ENCODE measurements at regions not wholly inside any gene's neighbourhood (a gene's known extent, or its start where the extent isn't known, plus 50 kb on each side); places are given as distances from the start of the nearest gene placed in this dataset.
"Not testable (repeated sequence)": the region's sequence is repeated elsewhere in the genome, so short reads cannot be mapped to it uniquely, and the experiment has no call there.

DNA sequence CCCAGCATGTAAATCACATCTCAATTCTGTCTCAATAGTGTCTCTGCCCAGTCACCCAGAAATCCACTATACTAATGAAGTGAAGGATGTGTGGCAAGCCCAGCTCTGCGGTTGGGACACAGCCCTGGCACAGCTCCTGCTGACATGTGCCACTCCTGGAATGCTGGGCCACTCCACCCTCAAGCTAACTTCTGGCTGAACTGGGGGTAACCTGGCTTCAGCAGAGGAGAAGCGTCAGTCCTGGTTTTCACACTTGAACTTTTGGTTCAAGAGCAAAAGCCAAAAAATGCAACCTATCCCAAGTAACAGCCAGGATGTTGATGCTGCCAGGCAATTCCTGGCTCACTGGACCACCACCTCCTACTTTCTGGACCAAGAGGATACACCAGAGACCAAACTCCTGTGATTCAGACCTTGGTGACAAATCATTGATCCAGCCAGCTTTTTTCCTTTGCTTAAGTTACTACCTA is 86.4 kb downstream of the ARRDC3 start:
- Histone ChIP-seq H3K36me3 (ENCODE audit: insufficient read depth, low read length) (no peaks in the 10 kb centered on the region), H3K4me1 (ENCODE audit: insufficient read depth, low read length, poor library complexity, severe bottlenecking) (no peaks in the 10 kb centered on the region), H3K4me3 (ENCODE audit: low read length, poor library complexity, severe bottlenecking) (no peak overlapping the region), H3K9me2 (replicated peaks; ENCODE audit: low read depth, low read length) (no peaks in the 10 kb centered on the region), H4K20me1 (ENCODE audit: insufficient read depth, low read length, poor library complexity, severe bottlenecking) (no peaks in the 10 kb centered on the region), H3K9ac (ENCODE audit: low read depth, low read length, poor library complexity, severe bottlenecking) (no peak overlapping the region), H3K9me3 (ENCODE audit: insufficient read depth, low read depth, low read length) (no peaks in the 10 kb centered on the region), H3F3A (ENCODE audit: low read depth) (no peaks in the 10 kb centered on the region), H2AFZ (ENCODE audit: low read length) (no peak overlapping the region), H3K27me3 (ENCODE audit: insufficient read depth, low read length, poor library complexity, severe bottlenecking) (no peaks in the 10 kb centered on the region), H3K4me2 (ENCODE audit: low read depth, low read length, poor library complexity, severe bottlenecking) (no peak overlapping the region), H3K79me2 (ENCODE audit: insufficient read depth, low read length) (no peaks in the 10 kb centered on the region)
- no peak for TF ChIP-seq EZH2phosphoT487 (IDR thresholded peaks at IDR 0.05; ENCODE audit: borderline replicate concordance)
- TF ChIP-seq, protein P1, sequence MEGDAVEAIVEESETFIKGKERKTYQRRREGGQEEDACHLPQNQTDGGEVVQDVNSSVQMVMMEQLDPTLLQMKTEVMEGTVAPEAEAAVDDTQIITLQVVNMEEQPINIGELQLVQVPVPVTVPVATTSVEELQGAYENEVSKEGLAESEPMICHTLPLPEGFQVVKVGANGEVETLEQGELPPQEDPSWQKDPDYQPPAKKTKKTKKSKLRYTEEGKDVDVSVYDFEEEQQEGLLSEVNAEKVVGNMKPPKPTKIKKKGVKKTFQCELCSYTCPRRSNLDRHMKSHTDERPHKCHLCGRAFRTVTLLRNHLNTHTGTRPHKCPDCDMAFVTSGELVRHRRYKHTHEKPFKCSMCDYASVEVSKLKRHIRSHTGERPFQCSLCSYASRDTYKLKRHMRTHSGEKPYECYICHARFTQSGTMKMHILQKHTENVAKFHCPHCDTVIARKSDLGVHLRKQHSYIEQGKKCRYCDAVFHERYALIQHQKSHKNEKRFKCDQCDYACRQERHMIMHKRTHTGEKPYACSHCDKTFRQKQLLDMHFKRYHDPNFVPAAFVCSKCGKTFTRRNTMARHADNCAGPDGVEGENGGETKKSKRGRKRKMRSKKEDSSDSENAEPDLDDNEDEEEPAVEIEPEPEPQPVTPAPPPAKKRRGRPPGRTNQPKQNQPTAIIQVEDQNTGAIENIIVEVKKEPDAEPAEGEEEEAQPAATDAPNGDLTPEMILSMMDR (conservative IDR thresholded peaks at IDR 0.05; ENCODE audit: low read length): no peak

GRCh38 chr5:91296102-91296501 is 87.0 kb downstream of the ARRDC3 start:
- H3K4me1 ChIP-seq (ENCODE audit: insufficient read depth, low read length, poor library complexity, severe bottlenecking); H2AFZ ChIP-seq (ENCODE audit: low read length); H3K9ac ChIP-seq (ENCODE audit: low read depth, low read length, poor library complexity, severe bottlenecking); H3K4me3 ChIP-seq (ENCODE audit: low read length, poor library complexity, severe bottlenecking); H3K9me2 ChIP-seq (replicated peaks; ENCODE audit: low read depth, low read length); H3K79me2 ChIP-seq (ENCODE audit: insufficient read depth, low read length); H3K36me3 ChIP-seq (ENCODE audit: insufficient read depth, low read length); H4K20me1 ChIP-seq (ENCODE audit: insufficient read depth, low read length, poor library complexity, severe bottlenecking); H3K9me3 ChIP-seq (ENCODE audit: insufficient read depth, low read depth, low read length); H3K27me3 ChIP-seq (ENCODE audit: insufficient read depth, low read length, poor library complexity, severe bottlenecking); H3K4me2 ChIP-seq (ENCODE audit: low read depth, low read length, poor library complexity, severe bottlenecking); H3F3A ChIP-seq (ENCODE audit: low read depth): not testable (repeated sequence)

GRCh38 chr5:91293131-91293530 is 90.0 kb downstream of the ARRDC3 start:
- H3K79me2 ChIP-seq (ENCODE audit: insufficient read depth, low read length): no peaks in the 10 kb centered on the region
- H4K20me1 ChIP-seq (ENCODE audit: insufficient read depth, low read length, poor library complexity, severe bottlenecking): no peaks in the 10 kb centered on the region
- H3K27me3 ChIP-seq (ENCODE audit: insufficient read depth, low read length, poor library complexity, severe bottlenecking): no peaks in the 10 kb centered on the region
- no peak overlapping the region for H2AFZ ChIP-seq (ENCODE audit: low read length)
- no peaks in the 10 kb centered on the region for H3K36me3 ChIP-seq (ENCODE audit: insufficient read depth, low read length)
- H3K4me1 ChIP-seq (ENCODE audit: insufficient read depth, low read length, poor library complexity, severe bottlenecking): no peaks in the 10 kb centered on the region
- H3K9me2 ChIP-seq (replicated peaks; ENCODE audit: low read depth, low read length): no peaks in the 10 kb centered on the region
- no peak overlapping the region for H3K9ac ChIP-seq (ENCODE audit: low read depth, low read length, poor library complexity, severe bottlenecking)
- no peaks in the 10 kb centered on the region for H3F3A ChIP-seq (ENCODE audit: low read depth)
- no peak overlapping the region for H3K4me2 ChIP-seq (ENCODE audit: low read depth, low read length, poor library complexity, severe bottlenecking)
- TF ChIP-seq EZH2phosphoT487 (IDR thresholded peaks at IDR 0.05; ENCODE audit: borderline replicate concordance): no peak
- TF ChIP-seq, protein P1 (conservative IDR thresholded peaks at IDR 0.05; ENCODE audit: low read length): no peak
- no peaks in the 10 kb centered on the region for H3K9me3 ChIP-seq (ENCODE audit: insufficient read depth, low read depth, low read length)
- no peak overlapping the region for H3K4me3 ChIP-seq (ENCODE audit: low read length, poor library complexity, severe bottlenecking)
